H54 (cell line): ENCODE measurements at regions not wholly inside any gene's neighbourhood (a gene's known extent, or its start where the extent isn't known, plus 50 kb on each side); places are given as distances from the start of the nearest gene placed in this dataset.
A peak's percentile ranks its signal among the peaks of the same experiment; 100 is the strongest.

Experiments
- DNase-seq: peaks from one replicate; pipeline ENCODE4 v3.0.0; 2011; ENCODE audit warnings: low spot score, mixed read lengths; ENCODE audit not compliant: insufficient read length
- FAIRE-seq: peaks from 3 replicates; lab custom pipeline; 2011; peaks lifted over from hg19 to GRCh38; lab: Jason Lieb, UNC
- POLR2A ChIP-seq: IDR thresholded peaks from 2 replicates; pipeline ENCODE4 v1.6.1; 2011; ENCODE audit warnings: low read depth, mild to moderate bottlenecking, low read length

DNA sequence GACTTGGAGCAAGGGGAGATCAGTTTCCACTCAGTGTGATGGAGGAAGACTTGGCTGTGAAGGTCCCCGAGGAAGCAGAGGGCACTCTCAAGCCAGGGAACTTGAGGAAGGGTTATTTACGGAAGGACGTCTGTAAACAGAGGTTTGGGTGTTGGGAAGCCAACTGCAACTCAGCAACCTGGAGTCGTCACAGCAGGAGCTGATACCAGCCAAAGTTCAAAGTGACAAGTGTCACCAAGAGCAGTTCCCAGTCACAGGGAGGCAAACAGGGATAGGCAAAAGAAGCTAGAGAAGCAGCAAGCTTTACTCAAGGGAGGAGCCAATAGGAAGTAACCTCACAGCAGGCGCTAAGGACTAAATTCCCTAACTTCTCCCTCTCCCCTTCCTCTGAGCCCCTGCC lies 205.5 kb downstream of the EFNB2 start:
- FAIRE-seq (no peak), DNase-seq (no peak)
- no peak for TF ChIP-seq POLR2A

DNA sequence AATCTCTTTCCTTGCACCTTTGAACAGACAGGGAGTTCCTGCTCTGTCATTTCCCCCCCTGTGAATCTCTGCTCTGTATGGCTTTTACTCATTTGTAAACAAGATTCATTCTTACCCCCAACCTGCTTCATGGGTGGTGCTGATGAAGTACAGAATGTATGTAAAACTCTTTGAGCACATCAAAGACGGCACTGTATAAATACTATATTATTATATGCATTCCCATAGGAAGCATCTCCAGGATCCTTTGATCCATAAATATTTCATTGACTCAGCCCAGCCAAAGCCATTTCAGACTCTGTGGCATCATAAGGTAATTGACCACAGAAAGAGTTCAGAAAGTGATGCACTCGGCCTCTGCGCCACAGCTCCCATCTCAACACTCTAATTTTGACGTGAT lies 208.7 kb downstream of the EFNB2 start:
- DNase-seq (no peak), FAIRE-seq (no peak)
- no peak for TF ChIP-seq POLR2A

DNA sequence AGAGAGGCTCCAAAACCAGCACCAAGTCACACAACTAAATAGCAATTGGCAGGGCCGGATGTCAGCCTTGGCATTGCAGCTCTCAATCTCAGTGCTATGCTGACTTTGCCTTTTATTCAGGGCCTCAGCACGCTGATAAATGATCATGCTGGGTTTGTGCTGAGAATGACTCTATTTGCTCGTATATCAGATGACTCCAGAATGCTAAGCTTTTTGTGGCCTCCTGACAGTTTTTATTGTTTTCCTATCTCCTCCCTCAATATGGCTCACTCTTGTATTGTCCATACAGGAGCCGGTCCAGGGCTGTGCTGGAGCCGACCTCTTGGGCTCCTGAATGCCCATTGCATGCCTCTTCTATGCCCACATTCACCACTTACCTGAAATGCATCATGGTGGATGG lies 211.0 kb downstream of the EFNB2 start:
- TF ChIP-seq POLR2A = no peak
- no peak for DNase-seq
- FAIRE-seq = peak; percentile 11

DNA sequence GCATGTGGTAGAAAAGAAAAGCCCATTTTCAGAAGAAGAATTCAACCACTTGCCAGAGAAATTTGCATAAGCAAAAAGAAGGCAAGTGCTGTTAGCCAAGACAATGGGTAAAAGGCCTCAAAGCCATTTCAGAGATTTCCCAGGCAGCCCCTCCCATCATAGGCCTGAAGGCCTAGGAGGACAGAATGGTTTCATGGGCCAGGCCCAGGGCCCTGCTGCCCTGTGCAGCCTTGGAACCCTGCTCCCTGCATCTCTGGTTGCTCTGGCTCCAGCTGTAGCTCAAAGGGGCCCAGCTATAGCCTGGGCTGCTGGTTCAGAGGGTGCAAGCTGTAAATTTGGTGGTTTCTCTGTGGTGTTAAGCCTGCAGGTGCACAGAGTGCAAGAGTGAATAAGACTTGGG lies 212.8 kb downstream of the EFNB2 start:
- no peak for TF ChIP-seq POLR2A
- DNase-seq = no peak
- FAIRE-seq = peak; percentile 23

DNA sequence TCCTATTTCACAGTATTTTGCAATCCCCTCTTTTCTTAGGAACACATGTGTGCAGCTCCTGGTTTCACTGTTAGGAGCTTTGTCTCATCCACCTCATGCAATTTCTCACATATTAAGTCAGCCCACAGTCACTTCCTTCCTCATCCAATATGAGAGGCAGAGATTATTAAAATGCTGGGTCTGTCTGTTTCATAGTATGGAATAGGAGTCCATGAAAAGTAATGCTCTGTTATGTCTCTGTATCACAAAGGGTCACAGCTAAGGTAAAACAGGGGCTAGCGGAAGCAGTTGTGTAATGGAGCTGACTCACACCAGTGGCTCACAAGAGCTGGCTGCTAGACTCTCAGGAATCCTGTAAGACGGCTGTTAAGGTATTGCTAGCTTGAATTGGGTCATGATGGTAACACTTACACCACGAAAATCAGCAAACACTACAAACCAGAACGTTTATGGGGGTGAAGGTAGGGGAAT lies 216.5 kb downstream of the EFNB2 start:
- no peak for TF ChIP-seq POLR2A
- peak; percentile 67 for DNase-seq
- FAIRE-seq = peak; percentile 100

DNA sequence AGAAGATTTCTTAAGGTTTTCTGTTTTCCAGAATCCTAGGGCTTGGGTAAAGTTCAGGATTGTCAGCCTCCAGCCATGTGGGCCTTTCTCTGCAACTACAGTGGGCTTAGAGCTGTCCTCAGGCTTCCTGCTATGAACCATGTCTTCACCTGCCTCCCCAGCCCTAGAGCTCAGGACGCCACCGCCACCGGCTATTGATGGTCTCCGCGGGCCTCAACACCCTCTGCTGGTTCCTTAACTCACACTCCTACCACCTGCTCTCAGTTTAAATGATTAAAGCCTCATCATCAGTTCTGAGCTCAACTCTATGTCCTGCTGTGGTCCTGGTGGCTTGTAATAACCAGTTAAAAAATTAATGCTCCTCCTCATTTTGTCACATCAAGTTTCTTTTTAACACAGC lies 221.0 kb downstream of the EFNB2 start:
- FAIRE-seq = no peak
- no peak for DNase-seq
- no peak for TF ChIP-seq POLR2A

DNA sequence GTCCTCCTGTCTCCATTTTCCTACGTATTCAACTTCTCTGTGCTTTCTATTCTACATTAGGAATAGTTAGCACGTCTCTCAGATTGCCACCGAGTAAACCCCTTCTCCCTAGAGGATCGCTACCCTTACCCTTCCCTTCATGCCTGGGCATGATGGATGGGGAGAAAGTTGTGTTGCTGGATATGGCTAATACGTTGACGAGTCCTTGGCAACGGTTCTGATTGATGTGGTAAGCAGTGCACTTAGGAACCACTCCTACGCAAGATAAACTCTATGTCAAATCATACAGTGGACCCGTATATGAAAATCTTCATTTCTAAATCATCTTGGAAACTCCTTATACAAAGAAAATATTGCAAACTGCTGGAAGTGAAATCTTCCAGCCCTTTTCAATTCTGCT lies 224.5 kb downstream of the EFNB2 start:
- DNase-seq (no peak), FAIRE-seq (peak; percentile 27)
- no peak for TF ChIP-seq POLR2A

DNA sequence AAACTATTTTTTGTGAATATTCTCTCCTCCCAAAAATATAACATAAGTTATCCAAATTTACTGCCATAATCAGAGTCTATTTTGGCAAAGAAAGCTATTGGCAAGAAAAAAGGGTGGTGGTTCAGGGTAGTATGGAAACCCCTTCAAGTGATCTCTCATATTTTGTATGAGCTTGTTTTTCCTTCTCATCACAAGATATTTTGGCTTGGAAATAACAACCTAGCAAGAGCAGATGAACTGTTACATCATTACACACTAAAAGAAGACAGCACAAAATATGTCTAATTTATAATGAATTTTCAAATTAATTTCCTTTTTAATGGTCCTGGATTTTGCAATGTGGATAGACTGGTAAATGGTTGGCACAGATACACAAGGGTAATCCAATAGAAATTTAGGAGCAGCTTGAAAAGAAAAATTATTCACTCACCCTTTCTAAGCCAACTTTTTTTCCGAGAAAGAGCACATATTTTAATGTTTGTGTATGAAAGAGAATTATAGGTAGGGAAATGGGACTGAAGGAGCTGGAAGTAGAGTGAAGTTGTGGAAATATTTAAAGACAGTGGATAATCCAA lies 225.1 kb downstream of the EFNB2 start:
- FAIRE-seq (peak; percentile 30), DNase-seq (no peak)
- no peak for TF ChIP-seq POLR2A

DNA sequence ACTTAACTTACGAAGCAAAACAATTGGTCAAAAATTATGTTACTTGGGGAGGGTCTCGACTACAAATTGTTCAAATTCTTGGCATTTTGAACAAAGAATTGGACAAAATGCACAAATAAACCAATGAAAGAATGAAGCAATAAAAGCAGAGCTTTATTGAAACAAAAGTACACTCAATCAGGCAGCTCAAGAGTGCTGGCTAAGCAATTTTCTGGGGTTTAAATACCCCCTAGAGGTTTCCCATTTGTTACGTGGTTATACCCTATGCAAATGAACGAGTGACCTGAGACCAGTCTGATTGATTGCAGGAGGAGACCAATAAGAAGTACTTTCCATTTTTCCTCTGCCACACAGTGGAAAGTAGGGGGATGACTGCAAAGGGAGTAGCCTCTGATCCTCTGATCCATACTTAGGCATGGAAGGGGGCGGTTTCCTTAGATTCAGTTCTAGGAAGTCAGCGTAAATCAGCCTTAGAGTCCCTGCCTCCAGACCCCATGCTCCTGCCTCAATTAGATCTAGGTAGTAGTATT lies 228.6 kb downstream of the EFNB2 start:
- no peak for TF ChIP-seq POLR2A
- no peak for DNase-seq
- FAIRE-seq = no peak

DNA sequence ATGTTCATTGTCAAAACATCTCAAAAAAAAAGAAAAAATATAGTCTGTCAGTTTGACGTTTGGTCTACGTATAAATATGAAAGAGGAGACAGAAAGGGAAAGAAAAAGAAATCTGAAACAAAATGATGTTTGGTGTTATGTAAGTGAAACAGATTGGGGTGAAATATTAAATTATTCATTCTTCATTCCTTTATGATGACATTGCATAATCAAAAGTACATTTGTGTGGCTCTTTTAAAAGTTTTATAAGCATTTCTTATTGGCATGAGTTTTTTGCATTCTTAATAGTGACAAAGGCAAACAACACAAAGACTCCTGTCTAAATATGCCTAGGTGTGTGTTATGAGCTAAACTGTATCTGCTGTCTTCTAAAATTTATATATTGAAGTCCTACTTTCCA lies 232.6 kb downstream of the EFNB2 start:
- TF ChIP-seq POLR2A = no peak
- FAIRE-seq (peak; percentile 50), DNase-seq (no peak)

DNA sequence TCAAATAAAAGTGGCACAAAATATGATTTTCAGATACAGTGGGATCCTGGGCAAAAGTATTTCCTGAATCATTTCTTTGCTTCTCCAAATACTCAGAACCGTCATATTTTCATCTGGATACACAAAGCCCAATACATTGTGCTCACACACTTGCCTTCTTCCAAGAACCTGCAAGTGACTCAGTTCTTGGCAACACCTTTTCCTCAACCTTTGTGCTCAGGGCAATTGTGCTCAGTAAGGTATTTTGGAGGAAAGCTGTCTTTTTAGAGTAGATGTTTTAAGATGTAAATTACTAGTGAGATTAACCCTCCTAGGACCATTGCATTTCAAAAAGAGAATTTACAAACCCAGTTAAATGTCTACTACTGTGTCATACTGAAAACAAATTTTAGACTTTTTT lies 233.5 kb downstream of the EFNB2 start:
- FAIRE-seq (peak; percentile 66), DNase-seq (no peak)
- TF ChIP-seq POLR2A = no peak

DNA sequence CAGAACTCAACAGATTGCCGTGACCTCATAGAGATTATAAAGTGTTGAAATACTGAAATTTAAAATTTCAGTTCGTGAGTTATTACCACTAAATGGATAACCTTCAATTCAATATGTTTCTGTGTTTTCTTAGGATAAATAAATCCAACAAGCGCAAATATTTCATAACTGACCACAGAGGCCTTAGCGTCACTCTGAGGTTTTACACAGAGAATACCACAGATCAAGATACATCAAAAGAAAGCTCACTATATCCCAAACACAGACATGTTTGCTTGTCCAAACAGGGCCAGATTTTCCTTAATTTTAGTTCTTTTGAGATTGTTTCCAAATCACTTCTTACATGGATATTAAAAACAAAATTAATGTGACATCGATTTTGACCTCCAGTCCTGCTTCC lies 235.8 kb downstream of the EFNB2 start:
- no peak for TF ChIP-seq POLR2A

DNA sequence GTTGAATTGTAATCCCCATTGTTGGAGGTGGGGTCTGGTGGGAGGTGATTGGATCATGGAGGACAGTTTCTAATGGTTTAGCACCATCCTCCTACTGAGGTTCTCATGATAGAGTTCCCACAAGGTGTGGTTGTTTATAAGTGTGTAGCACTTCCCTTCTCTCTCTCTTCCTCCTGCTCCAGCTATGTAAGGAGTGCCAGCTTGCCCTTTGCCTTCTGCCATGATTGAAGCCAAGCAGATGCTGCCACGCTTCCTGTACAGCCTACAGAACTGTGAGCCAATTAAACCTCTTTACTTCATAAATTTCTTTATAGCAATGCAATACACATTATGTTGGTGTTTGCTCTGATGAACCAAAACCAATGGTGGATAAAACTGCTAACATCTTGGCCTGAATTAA lies 238.2 kb downstream of the EFNB2 start:
- no peak for DNase-seq
- no peak for FAIRE-seq
- no peak for TF ChIP-seq POLR2A

More for the DNA sequence above, 235.8 kb downstream of the EFNB2 start:
- DNase-seq (no peak), FAIRE-seq (no peak)

DNA sequence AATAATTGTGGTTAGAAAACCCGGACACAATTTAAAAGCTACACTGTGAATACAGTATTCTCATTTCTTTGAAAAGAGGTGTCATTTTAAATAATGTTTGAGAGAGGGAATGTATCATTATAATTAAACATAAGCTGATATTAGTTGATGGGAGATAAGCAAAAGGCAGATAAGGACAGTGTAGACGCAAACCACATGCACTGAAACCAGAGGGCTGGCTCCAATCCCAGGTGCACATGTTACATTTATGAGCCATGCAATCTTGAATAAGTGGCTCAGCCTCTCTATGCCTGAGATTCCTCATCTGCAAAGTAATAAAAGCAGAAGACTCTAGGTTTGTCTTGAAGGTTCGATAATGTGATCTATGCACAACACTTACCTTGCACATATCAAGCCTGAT lies 238.7 kb downstream of the EFNB2 start:
- FAIRE-seq (peak; percentile 79), DNase-seq (no peak)
- no peak for TF ChIP-seq POLR2A

DNA sequence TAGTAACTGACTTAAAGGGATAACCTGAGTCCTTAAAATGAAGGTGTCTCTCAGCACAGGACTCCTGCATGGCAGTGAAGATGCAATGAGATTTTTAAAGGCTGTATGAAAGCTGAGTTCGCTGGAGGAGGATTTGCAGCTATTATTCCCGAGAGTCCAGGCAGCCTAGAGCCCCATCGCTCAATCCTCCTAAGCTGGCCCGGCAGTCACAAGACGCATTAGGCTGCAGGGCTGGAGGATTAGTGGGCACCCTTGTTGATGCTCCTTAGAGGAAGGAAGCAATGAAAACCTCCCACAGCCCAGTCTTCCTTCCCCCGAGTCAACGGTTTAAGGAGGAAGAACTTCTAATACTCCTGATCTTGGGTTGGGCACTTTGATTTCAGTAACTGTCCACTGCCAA lies 239.5 kb downstream of the EFNB2 start:
- no peak for DNase-seq
- no peak for FAIRE-seq
- TF ChIP-seq POLR2A = no peak

DNA sequence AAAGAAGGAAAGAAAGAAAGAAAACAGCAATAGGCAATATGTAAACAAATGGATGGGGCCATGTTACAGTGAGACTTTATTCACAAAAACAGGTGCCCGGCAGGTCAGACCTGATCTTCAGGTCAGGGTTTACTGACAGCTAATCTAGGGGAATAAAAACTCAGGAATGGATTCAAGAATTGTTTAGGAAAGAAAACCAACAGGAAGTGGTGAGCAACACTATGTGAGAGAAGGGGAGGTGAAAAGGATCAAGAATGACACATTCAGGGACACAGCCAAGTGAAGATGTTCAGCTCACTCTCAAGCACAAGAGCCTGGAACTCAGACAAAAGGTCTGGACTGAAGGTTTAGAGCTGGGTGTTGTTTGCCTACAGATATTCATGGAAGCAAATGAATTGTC lies 244.5 kb downstream of the EFNB2 start:
- TF ChIP-seq POLR2A = no peak
- peak; percentile 97 for FAIRE-seq
- DNase-seq = no peak
